Tibial nerve (tissue), 4 donors: ENCODE measurements at regions not wholly inside any gene's neighbourhood (a gene's known extent, or its start where the extent isn't known, plus 50 kb on each side); places are given as distances from the start of the nearest gene placed in this dataset.

Source experiments
- CTCF ChIP-seq, 5 experiments: fragments of 200-600 bp in 3 of 5; fragments of 450-650 bp in 2 of 5; sonication (generic) in 3 of 5; IDR thresholded peaks; one replicate each; pipeline ENCODE4 v1.5.1; 2016 to 2019; ENCODE audit warnings: antibody characterized with exemption in 5 of 5, mild to moderate bottlenecking in 3 of 5, moderate library complexity in 2 of 5
- EP300 ChIP-seq, 2 donors: sonication (generic); formaldehyde crosslinking; IDR thresholded peaks; one replicate each; pipeline ENCODE4 v1.6.1; 2017; ENCODE audit warnings: antibody characterized with exemption in 2 of 2, mild to moderate bottlenecking in 1 of 2
- POLR2A ChIP-seq, 2 donors: fragments of 450-650 bp; IDR thresholded peaks; one replicate each; pipeline ENCODE4 v1.6.1; 2017; ENCODE audit warnings: antibody characterized with exemption in 2 of 2, mild to moderate bottlenecking in 2 of 2, moderate library complexity in 2 of 2

- TF ChIP-seq CTCF (IDR thresholded peaks at IDR 0.05) (no peak), POLR2A (IDR thresholded peaks at IDR 0.05) (no peak), EP300 (IDR thresholded peaks at IDR 0.05) (no peak)
Observed at GRCh38 chr3:104070906-104071305, 1295.8 kb upstream of the ALCAM start.
